ENCODE measurements at regions not wholly inside any gene's neighbourhood (a gene's known extent, or its start where the extent isn't known, plus 50 kb on each side); places are given as distances from the start of the nearest gene placed in this dataset.

- no peak for TF ChIP-seq CTCF (IDR thresholded peaks at IDR 0.05; ENCODE audit: control insufficient read depth, insufficient read depth, low read depth, low read length, missing control alignments)
- no peak for DNase-seq (ENCODE audit: low read depth)
These were observed 172.0 kb downstream of the KCNA4 start for GRCh38 chr11:29844701-29845379.

GRCh38 chr11:29844031-29844430, 172.8 kb downstream of the KCNA4 start:
- no peak for TF ChIP-seq CTCF (IDR thresholded peaks at IDR 0.05; ENCODE audit: control insufficient read depth, insufficient read depth, low read depth, low read length, missing control alignments)
- DNase-seq (ENCODE audit: low read depth): no peak
- H3K4me3 ChIP-seq (ENCODE audit: control insufficient read depth, low read depth, low read length): no peak overlapping the region

More at GRCh38 chr11:29844701-29845379, 172.0 kb downstream of the KCNA4 start:
- no peak overlapping the region for H3K4me3 ChIP-seq (ENCODE audit: control insufficient read depth, low read depth, low read length)

- no peak overlapping the region for H3K4me3 ChIP-seq (ENCODE audit: control insufficient read depth, low read depth, low read length)
- no peak for TF ChIP-seq CTCF (IDR thresholded peaks at IDR 0.05; ENCODE audit: control insufficient read depth, insufficient read depth, low read depth, low read length, missing control alignments)
- DNase-seq (ENCODE audit: low read depth): no peak
These were observed 174.8 kb downstream of the KCNA4 start for GRCh38 chr11:29842061-29842460.

- no peak for DNase-seq (ENCODE audit: low read depth)
- H3K4me3 ChIP-seq (ENCODE audit: control insufficient read depth, low read depth, low read length): no peak overlapping the region
- no peak for TF ChIP-seq CTCF (IDR thresholded peaks at IDR 0.05; ENCODE audit: control insufficient read depth, insufficient read depth, low read depth, low read length, missing control alignments)
These were observed 190.0 kb downstream of the KCNA4 start for GRCh38 chr11:29826878-29827277.

GRCh38 chr11:29816359-29816758, 200.5 kb downstream of the KCNA4 start:
- TF ChIP-seq CTCF (IDR thresholded peaks at IDR 0.05; ENCODE audit: control insufficient read depth, insufficient read depth, low read depth, low read length, missing control alignments): no peak
- H3K4me3 ChIP-seq (ENCODE audit: control insufficient read depth, low read depth, low read length): no peak overlapping the region
- no peak for DNase-seq (ENCODE audit: low read depth)

GRCh38 chr11:29809121-29809520, 207.7 kb downstream of the KCNA4 start:
- H3K4me3 ChIP-seq (ENCODE audit: control insufficient read depth, low read depth, low read length): no peak overlapping the region
- no peak for TF ChIP-seq CTCF (IDR thresholded peaks at IDR 0.05; ENCODE audit: control insufficient read depth, insufficient read depth, low read depth, low read length, missing control alignments)
- DNase-seq (ENCODE audit: low read depth): no peak
